OCI-LY3 (cell line): ENCODE measurements at regions not wholly inside any gene's neighbourhood (a gene's known extent, or its start where the extent isn't known, plus 50 kb on each side); places are given as distances from the start of the nearest gene placed in this dataset.

Source experiments
- CTCF ChIP-seq: fragments of 200-600, 300-600 bp; sonication (generic); IDR thresholded peaks from 2 replicates; pipeline ENCODE4 v1.5.1; 2014; ENCODE audit warnings: antibody characterized with exemption, low read length, low read depth
- EZH2phosphoT487 ChIP-seq: fragments of 200-600 bp; shearing (Covaris generic); IDR thresholded peaks from 2 replicates; pipeline ENCODE4 v1.6.1; 2018; ENCODE audit warnings: antibody characterized with exemption, mixed run types, low read depth

GRCh38 chr1:208335371-208336136 is 91.4 kb upstream of the PLXNA2 start:
- TF ChIP-seq CTCF (no peak), EZH2phosphoT487 (no peak)
